AML-193 (cell line): ENCODE measurements at regions not wholly inside any gene's neighbourhood (a gene's known extent, or its start where the extent isn't known, plus 50 kb on each side); places are given as distances from the start of the nearest gene placed in this dataset.

Experiments
- DNase-seq, 2 experiments: peaks; one replicate each; lab custom pipeline; 2025; lab: John Stamatoyannopoulos, UW

GRCh38 chr10:6647811-6648526, 67.9 kb upstream of the PRKCQ start:
- peak; percentile 22 to 24 for DNase-seq

GRCh38 chr10:6643962-6644361, 63.9 kb upstream of the PRKCQ start:
- DNase-seq, result no peak

GRCh38 chr10:6642876-6643275, 62.8 kb upstream of the PRKCQ start:
- DNase-seq, result no peak

GRCh38 chr10:6640433-6641040, 60.5 kb upstream of the PRKCQ start:
- no peak for DNase-seq

GRCh38 chr10:6637053-6637452, 57.0 kb upstream of the PRKCQ start:
- DNase-seq, result no peak

- DNase-seq, result no peak
Observed at GRCh38 chr10:6635784-6636183, 55.7 kb upstream of the PRKCQ start.
